Astrocyte (in vitro differentiated cells and primary cell): ENCODE measurements at regions not wholly inside any gene's neighbourhood (a gene's known extent, or its start where the extent isn't known, plus 50 kb on each side); places are given as distances from the start of the nearest gene placed in this dataset.

Experiments used
- CTCF ChIP-seq: IDR thresholded peaks from 2 replicates; pipeline ENCODE4 v1.5.1; 2011; ENCODE audit warnings: low read depth, mild to moderate bottlenecking, inconsistent platforms, low read length, moderate library complexity; ENCODE audit not compliant: insufficient read depth
- EZH2 ChIP-seq: IDR thresholded peaks from 2 replicates; pipeline ENCODE4 v1.6.1; 2012; ENCODE audit warnings: mild to moderate bottlenecking, low read length, inconsistent platforms; ENCODE audit not compliant: insufficient read depth

- no peak for TF ChIP-seq CTCF
- TF ChIP-seq EZH2: no peak
These were observed 54.8 kb upstream of the CALCR start for GRCh38 chr7:93629291-93629801.
